ENCODE measurements at regions not wholly inside any gene's neighbourhood (a gene's known extent, or its start where the extent isn't known, plus 50 kb on each side); places are given as distances from the start of the nearest gene placed in this dataset.

GRCh38 chr4:186778134-186778533 is 54.5 kb upstream of the FAT1 start:
- Mint-ChIP-seq H3K9me3 (no peaks in the 10 kb centered on the region), H3K4me3 (no peak overlapping the region), H3K27ac (no peak overlapping the region), H3K27me3 (ENCODE audit: low read depth) (peaks cover 4% of the 10 kb centered on the region; the same call in 1 of the 2 replicates), H3K4me1 (no peaks in the 10 kb centered on the region), H3K36me3 (ENCODE audit: insufficient read depth in 1 of 3, low read depth in 3 of 3) (no peaks in the 10 kb centered on the region)
- no peak overlapping the region for H2AK5ac ChIP-seq (ENCODE audit: insufficient read length, low read length)
- no peak overlapping the region for H2BK20ac ChIP-seq (ENCODE audit: low read depth, low read length, poor library complexity, severe bottlenecking)
- H3K9ac ChIP-seq (ENCODE audit: extremely low read depth, insufficient read length, low read length), result no peak overlapping the region
- H3K23ac ChIP-seq (ENCODE audit: insufficient read length, low read depth, low read length), result no peak overlapping the region
- H2AFZ ChIP-seq (ENCODE audit: low read length), result no peak overlapping the region
- H3K14ac ChIP-seq (ENCODE audit: insufficient read depth, low read length), result no peak overlapping the region
- no peaks in the 10 kb centered on the region for H3K4me1 ChIP-seq (ENCODE audit: insufficient read depth, low read length)
- no peaks in the 10 kb centered on the region for H3K79me1 ChIP-seq (ENCODE audit: insufficient read depth, low read depth, low read length, poor library complexity, severe bottlenecking)
- H3K4ac ChIP-seq (ENCODE audit: low read depth, low read length), result no peak overlapping the region
- no peak for TF ChIP-seq CTCF (conservative IDR thresholded peaks at IDR 0.05)
- H3K56ac ChIP-seq (ENCODE audit: insufficient read length, low read depth, low read length), result no peak overlapping the region
- H3T11ph ChIP-seq (ENCODE audit: low read length), result no peak overlapping the region
- no peak overlapping the region for H4K5ac ChIP-seq (ENCODE audit: insufficient read length, low read depth, low read length)
- H2BK15ac ChIP-seq (ENCODE audit: low read depth, low read length), result no peak overlapping the region
- H4K91ac ChIP-seq (ENCODE audit: insufficient read length, low read depth, low read length), result no peak overlapping the region
- H3K27me3 ChIP-seq (ENCODE audit: insufficient read depth, low read length), result no peaks in the 10 kb centered on the region
- no peak overlapping the region for H4K8ac ChIP-seq (replicated peaks; ENCODE audit: insufficient read length, low read depth, low read length)
- H3K18ac ChIP-seq (ENCODE audit: insufficient read length, low read depth, low read length), result no peak overlapping the region
- no peaks in the 10 kb centered on the region for H3K9me3 ChIP-seq (ENCODE audit: control insufficient read depth, low read depth, low read length)
- H2BK12ac ChIP-seq (ENCODE audit: insufficient read length, low read depth, low read length), result no peak overlapping the region
- no peaks in the 10 kb centered on the region for H3K79me2 ChIP-seq (ENCODE audit: insufficient read depth, low read length)
- WGBS (ENCODE audit: extremely low coverage, insufficient read length, low lambda C conversion rate), result no CpG with 5 or more reads among the region's 7 CpGs
- no peak overlapping the region for H3K27ac ChIP-seq (ENCODE audit: insufficient read length, low read depth, low read length)
- H4K20me1 ChIP-seq (ENCODE audit: control insufficient read depth, insufficient read depth, insufficient read length), result no peaks in the 10 kb centered on the region
- H2BK120ac ChIP-seq (ENCODE audit: low read depth, low read length, poor library complexity, severe bottlenecking), result no peak overlapping the region
- H2BK5ac ChIP-seq (ENCODE audit: insufficient read length, low read length), result no peak overlapping the region
- H3K23me2 ChIP-seq (ENCODE audit: insufficient read length, low read depth, low read length, poor library complexity, severe bottlenecking), result no peaks in the 10 kb centered on the region
- DNase-seq, result no peak
- no peak overlapping the region for H3K4me2 ChIP-seq (ENCODE audit: insufficient read depth, insufficient read length, low read length)
